ENCODE measurements at regions not wholly inside any gene's neighbourhood (a gene's known extent, or its start where the extent isn't known, plus 50 kb on each side); places are given as distances from the start of the nearest gene placed in this dataset.

DNA sequence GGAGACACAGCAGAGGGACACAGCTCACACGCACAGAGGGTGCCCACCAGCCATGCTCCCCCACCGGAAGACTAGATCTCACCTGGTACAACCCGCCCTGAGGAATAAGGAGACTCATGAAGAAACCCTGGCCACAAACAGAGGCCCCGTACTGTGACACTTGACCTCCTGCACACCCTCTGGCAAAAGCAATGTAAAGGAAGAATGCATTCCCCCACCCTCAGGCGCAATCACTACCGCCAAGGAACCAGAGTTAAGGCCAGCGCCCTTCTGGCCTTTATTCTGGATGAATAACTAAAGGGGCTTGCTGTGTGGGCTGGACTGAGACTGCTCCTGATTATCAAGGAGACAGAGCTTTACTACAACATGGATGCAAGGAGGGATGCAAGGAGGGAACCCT is 509.2 kb upstream of the SPHKAP start:
- TF ChIP-seq, protein P1, sequence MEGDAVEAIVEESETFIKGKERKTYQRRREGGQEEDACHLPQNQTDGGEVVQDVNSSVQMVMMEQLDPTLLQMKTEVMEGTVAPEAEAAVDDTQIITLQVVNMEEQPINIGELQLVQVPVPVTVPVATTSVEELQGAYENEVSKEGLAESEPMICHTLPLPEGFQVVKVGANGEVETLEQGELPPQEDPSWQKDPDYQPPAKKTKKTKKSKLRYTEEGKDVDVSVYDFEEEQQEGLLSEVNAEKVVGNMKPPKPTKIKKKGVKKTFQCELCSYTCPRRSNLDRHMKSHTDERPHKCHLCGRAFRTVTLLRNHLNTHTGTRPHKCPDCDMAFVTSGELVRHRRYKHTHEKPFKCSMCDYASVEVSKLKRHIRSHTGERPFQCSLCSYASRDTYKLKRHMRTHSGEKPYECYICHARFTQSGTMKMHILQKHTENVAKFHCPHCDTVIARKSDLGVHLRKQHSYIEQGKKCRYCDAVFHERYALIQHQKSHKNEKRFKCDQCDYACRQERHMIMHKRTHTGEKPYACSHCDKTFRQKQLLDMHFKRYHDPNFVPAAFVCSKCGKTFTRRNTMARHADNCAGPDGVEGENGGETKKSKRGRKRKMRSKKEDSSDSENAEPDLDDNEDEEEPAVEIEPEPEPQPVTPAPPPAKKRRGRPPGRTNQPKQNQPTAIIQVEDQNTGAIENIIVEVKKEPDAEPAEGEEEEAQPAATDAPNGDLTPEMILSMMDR (conservative IDR thresholded peaks at IDR 0.05), result no peak
- TF ChIP-seq ZFX (IDR thresholded peaks at IDR 0.05), result no peak

Measured in C4-2B (cell line).